ENCODE measurements at regions not wholly inside any gene's neighbourhood (a gene's known extent, or its start where the extent isn't known, plus 50 kb on each side); places are given as distances from the start of the nearest gene placed in this dataset.

DNA sequence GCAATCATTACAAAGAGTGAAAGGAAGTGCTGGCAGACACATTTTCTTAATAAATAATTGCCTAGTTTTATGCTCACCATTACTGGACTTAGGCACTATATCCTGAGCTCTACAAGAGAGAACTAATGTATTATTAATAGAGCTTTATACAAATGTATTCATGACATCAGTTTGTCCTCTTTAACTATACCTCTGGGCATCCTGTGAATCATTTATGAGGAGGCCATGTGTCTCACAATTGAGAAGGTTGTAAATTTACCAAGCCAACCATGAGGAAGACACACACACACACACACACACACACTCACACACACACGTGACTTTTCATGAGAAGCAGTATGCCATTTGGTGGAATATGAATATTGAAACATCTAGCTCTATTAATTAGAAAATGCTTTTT is 728.2 kb downstream of the ARAP2 start:
- no peak for DNase-seq

DNA sequence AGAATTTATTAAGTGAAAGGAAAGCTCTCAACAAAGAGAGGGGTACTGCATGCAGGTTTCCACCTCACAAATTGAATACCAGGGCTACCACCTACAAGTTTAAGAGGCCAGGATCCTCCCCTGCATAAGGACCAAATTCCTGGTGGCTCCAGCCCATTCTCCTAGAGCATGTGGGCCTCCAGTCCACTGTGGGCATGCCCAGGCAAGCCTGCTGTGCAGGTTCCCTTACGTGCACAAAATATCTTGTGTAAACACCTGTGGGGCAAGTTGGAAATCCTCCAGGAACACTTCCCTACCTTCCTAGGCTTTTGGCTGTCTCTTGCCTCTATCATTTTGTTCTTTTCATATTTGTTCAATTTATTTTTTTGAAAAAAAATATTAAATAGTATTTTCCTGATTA is 724.3 kb downstream of the ARAP2 start:
- H3K9me3 ChIP-seq = no peaks in the 10 kb centered on the region
- H3K27ac ChIP-seq = no peak overlapping the region
- H3K4me1 ChIP-seq = no peaks in the 10 kb centered on the region
- no peaks in the 10 kb centered on the region for H3K27me3 ChIP-seq
- in situ Hi-C loops (cut with MboI; ENCODE audit: low sequenced_read_pairs in 4 of 4) (no loop called here), intact Hi-C loops (cut with DNase I; ENCODE audit: low total_unique reads) (no loop called here)
- no peak for TF ChIP-seq POLR2A (IDR thresholded peaks at IDR 0.05)
- TF ChIP-seq, protein P1, sequence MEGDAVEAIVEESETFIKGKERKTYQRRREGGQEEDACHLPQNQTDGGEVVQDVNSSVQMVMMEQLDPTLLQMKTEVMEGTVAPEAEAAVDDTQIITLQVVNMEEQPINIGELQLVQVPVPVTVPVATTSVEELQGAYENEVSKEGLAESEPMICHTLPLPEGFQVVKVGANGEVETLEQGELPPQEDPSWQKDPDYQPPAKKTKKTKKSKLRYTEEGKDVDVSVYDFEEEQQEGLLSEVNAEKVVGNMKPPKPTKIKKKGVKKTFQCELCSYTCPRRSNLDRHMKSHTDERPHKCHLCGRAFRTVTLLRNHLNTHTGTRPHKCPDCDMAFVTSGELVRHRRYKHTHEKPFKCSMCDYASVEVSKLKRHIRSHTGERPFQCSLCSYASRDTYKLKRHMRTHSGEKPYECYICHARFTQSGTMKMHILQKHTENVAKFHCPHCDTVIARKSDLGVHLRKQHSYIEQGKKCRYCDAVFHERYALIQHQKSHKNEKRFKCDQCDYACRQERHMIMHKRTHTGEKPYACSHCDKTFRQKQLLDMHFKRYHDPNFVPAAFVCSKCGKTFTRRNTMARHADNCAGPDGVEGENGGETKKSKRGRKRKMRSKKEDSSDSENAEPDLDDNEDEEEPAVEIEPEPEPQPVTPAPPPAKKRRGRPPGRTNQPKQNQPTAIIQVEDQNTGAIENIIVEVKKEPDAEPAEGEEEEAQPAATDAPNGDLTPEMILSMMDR (IDR thresholded peaks at IDR 0.05 in 4 of 5, conservative IDR thresholded peaks at IDR 0.05 in 1 of 5) = no peak
- ATAC-seq (no peak), DNase-seq (no peak)
- no peak overlapping the region for H3K4me3 ChIP-seq
- H3K36me3 ChIP-seq = no peaks in the 10 kb centered on the region

More for the DNA sequence above, 728.2 kb downstream of the ARAP2 start:
- intact Hi-C loops (cut with DNase I; ENCODE audit: low total_unique reads) (no loop called here), in situ Hi-C loops (cut with MboI; ENCODE audit: low sequenced_read_pairs in 4 of 4) (no loop called here)
- TF ChIP-seq, protein P1 (IDR thresholded peaks at IDR 0.05 in 4 of 5, conservative IDR thresholded peaks at IDR 0.05 in 1 of 5) = no peak
- no peak for TF ChIP-seq POLR2A (IDR thresholded peaks at IDR 0.05)
- Histone ChIP-seq H3K27ac (no peak overlapping the region), H3K9me3 (no peaks in the 10 kb centered on the region), H3K4me1 (no peaks in the 10 kb centered on the region), H3K36me3 (no peaks in the 10 kb centered on the region), H3K27me3 (no peaks in the 10 kb centered on the region), H3K4me3 (no peak overlapping the region)
- no peak for ATAC-seq

DNA sequence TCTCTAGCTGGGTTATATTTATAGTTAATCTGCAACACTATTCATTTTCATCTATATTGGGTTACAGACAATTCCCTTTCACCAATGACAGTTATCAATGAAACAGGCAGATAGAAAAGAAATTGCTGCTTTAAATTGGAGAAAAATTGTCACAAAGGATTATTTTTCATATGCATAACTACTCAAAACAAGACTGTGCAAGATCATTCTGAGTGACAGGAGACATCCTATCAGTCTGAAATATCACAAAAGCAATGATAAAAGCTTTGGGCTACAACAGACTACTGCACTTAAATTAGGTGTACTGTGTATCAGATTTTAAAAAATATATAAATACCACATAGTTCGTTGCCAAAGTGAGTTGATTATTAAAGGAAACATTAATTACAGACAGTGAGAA is 722.6 kb downstream of the ARAP2 start:
- intact Hi-C loops (cut with DNase I; ENCODE audit: low total_unique reads) (no loop called here), in situ Hi-C loops (cut with MboI; ENCODE audit: low sequenced_read_pairs in 4 of 4) (no loop called here)
- TF ChIP-seq, protein P1 (IDR thresholded peaks at IDR 0.05 in 4 of 5, conservative IDR thresholded peaks at IDR 0.05 in 1 of 5) = no peak
- TF ChIP-seq POLR2A (IDR thresholded peaks at IDR 0.05) = no peak
- Histone ChIP-seq H3K36me3 (no peaks in the 10 kb centered on the region), H3K4me3 (no peak overlapping the region), H3K27me3 (no peaks in the 10 kb centered on the region), H3K9me3 (no peaks in the 10 kb centered on the region), H3K27ac (no peak overlapping the region), H3K4me1 (no peaks in the 10 kb centered on the region)
- ATAC-seq = no peak
- DNase-seq = no peak

DNA sequence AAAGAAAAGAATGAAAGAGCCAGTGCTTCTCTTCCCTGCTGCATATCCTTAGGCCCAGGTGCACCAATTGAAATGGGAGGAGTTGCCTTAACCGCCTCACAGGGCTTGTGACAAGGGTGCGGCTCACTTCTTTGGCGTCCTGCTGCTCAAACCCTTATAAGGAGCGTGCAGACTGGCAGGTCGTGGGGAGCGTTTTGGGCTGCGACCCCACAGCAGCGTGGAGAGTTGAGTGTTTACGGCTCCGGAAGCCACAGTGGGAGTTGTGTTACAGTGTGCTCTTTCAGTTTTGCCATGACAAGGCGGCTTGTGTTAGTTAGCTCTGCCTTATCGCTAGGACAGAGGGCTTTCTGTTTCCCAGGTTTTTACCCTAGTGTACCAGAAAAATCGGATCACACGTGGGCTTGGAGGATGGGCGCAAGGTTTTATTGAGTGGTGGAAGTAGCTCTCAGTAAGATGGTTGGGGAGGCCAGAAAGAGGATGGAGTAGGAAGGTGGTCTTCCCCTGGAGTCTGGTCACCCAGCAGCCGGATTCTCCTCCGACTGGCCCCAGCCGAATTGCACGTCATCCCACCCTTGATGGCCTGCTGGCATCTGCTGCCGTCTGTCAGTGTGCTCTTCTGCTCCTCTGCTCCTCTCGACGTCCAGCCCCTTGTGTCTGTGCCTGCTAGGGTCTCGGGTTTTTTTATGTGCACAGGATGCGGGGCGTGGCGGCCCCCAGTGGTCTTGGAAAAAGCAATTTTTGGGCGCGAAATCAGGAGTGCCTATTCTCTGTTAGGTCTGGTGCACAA is 718.9 kb downstream of the ARAP2 start:
- TF ChIP-seq POLR2A (IDR thresholded peaks at IDR 0.05) = no peak
- TF ChIP-seq, protein P1 (IDR thresholded peaks at IDR 0.05 in 4 of 5, conservative IDR thresholded peaks at IDR 0.05 in 1 of 5) = no peak
- in situ Hi-C loops (cut with MboI; ENCODE audit: low sequenced_read_pairs in 4 of 4) (no loop called here), intact Hi-C loops (cut with DNase I; ENCODE audit: low total_unique reads) (no loop called here)

DNA sequence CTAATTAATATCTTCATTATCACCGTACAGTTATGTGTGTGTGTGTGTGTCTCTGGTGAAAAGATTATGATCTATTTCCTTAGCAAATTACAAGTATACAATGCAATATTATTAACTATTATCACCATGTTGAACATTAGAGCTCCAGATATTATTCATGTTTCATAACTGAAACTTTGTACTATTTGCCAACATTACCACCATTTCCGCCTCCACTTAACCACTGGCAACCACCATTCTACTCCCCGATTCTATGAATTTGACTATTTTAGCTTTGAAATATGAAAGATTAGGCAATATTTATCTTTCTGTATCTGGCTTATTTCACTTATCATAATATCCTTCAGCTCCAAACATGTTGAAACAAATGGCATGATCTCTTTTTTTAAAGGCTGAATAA is 717.9 kb downstream of the ARAP2 start:
- H3K4me3 ChIP-seq = no peak overlapping the region
- no peak overlapping the region for H3K27ac ChIP-seq
- H3K27me3 ChIP-seq = no peaks in the 10 kb centered on the region
- no peak for TF ChIP-seq POLR2A (IDR thresholded peaks at IDR 0.05)
- TF ChIP-seq, protein P1 (IDR thresholded peaks at IDR 0.05 in 4 of 5, conservative IDR thresholded peaks at IDR 0.05 in 1 of 5) = no peak
- intact Hi-C loops (cut with DNase I; ENCODE audit: low total_unique reads) = no loop called here
- no peak for DNase-seq
- H3K36me3 ChIP-seq = no peaks in the 10 kb centered on the region
- H3K4me1 ChIP-seq = no peaks in the 10 kb centered on the region
- H3K9me3 ChIP-seq = no peaks in the 10 kb centered on the region
- in situ Hi-C loops (cut with MboI; ENCODE audit: low sequenced_read_pairs in 4 of 4) = no loop called here
- no peak for ATAC-seq

More for the DNA sequence above, 718.9 kb downstream of the ARAP2 start:
- no peaks in the 10 kb centered on the region for H3K4me1 ChIP-seq
- ATAC-seq = no peak
- no peak for DNase-seq
- H3K27ac ChIP-seq = no peak overlapping the region
- H3K9me3 ChIP-seq = no peaks in the 10 kb centered on the region
- no peak overlapping the region for H3K4me3 ChIP-seq
- no peaks in the 10 kb centered on the region for H3K27me3 ChIP-seq
- no peaks in the 10 kb centered on the region for H3K36me3 ChIP-seq
